ENCODE measurements at regions not wholly inside any gene's neighbourhood (a gene's known extent, or its start where the extent isn't known, plus 50 kb on each side); places are given as distances from the start of the nearest gene placed in this dataset.

DNA sequence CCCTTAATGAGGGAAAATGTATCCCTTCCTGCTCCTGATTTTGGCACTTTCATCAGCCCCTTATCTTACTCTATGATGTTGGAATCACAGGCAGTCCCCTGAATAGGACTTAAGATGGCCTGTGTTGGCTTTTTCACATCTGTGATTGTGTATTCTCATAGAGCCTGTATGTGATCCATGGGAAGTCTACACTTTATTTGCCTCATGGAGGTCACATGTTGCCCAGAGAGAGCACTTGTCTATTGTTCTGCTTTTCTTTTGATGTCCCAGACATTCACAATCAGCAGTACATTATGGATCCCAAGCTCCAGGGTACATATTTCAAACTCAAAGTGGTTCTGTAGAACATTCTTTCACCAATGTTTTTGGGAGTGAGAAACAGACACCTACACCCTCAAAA, 885.2 kb upstream of the ADGRL2 start:
- Histone ChIP-seq H3K27me3 (ENCODE audit: insufficient read depth, low read depth, low read length) (no peaks in the 10 kb centered on the region), H3F3A (ENCODE audit: insufficient read depth, low read length, poor library complexity, severe bottlenecking) (peaks cover 4% of the 10 kb centered on the region), H3K4me2 (ENCODE audit: low read length) (no peak overlapping the region), H3K4me3 (ENCODE audit: low read length) (no peak overlapping the region), H2AFZ (ENCODE audit: low read depth, low read length) (no peak overlapping the region), H4K20me1 (ENCODE audit: insufficient read depth) (no peaks in the 10 kb centered on the region), H3K27ac (ENCODE audit: low read length) (no peak overlapping the region), H3K79me2 (replicated peaks; ENCODE audit: insufficient read depth, low read length) (no peaks in the 10 kb centered on the region), H3K36me3 (ENCODE audit: insufficient read depth, low read length) (no peaks in the 10 kb centered on the region), H3K9me2 (ENCODE audit: insufficient read depth, low read length) (no peaks in the 10 kb centered on the region), H3K9ac (ENCODE audit: low read length) (no peak overlapping the region), H3K9me3 (ENCODE audit: low read length) (no peaks in the 10 kb centered on the region)
- TF ChIP-seq, protein P1, sequence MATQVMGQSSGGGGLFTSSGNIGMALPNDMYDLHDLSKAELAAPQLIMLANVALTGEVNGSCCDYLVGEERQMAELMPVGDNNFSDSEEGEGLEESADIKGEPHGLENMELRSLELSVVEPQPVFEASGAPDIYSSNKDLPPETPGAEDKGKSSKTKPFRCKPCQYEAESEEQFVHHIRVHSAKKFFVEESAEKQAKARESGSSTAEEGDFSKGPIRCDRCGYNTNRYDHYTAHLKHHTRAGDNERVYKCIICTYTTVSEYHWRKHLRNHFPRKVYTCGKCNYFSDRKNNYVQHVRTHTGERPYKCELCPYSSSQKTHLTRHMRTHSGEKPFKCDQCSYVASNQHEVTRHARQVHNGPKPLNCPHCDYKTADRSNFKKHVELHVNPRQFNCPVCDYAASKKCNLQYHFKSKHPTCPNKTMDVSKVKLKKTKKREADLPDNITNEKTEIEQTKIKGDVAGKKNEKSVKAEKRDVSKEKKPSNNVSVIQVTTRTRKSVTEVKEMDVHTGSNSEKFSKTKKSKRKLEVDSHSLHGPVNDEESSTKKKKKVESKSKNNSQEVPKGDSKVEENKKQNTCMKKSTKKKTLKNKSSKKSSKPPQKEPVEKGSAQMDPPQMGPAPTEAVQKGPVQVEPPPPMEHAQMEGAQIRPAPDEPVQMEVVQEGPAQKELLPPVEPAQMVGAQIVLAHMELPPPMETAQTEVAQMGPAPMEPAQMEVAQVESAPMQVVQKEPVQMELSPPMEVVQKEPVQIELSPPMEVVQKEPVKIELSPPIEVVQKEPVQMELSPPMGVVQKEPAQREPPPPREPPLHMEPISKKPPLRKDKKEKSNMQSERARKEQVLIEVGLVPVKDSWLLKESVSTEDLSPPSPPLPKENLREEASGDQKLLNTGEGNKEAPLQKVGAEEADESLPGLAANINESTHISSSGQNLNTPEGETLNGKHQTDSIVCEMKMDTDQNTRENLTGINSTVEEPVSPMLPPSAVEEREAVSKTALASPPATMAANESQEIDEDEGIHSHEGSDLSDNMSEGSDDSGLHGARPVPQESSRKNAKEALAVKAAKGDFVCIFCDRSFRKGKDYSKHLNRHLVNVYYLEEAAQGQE (IDR thresholded peaks at IDR 0.05; ENCODE audit: borderline replicate concordance): no peak
- no peak for TF ChIP-seq TAF1 (IDR thresholded peaks at IDR 0.05; ENCODE audit: low read depth)
- TF ChIP-seq SMC3 (conservative IDR thresholded peaks at IDR 0.05; ENCODE audit: poor library complexity): no peak
- no peak for TF ChIP-seq POLR2AphosphoS5 (IDR thresholded peaks at IDR 0.05)
- no peak for TF ChIP-seq EZH2 (IDR thresholded peaks at IDR 0.05; ENCODE audit: borderline replicate concordance, insufficient read depth, low read length, poor library complexity, severe bottlenecking)
- TF ChIP-seq MXI1 (conservative IDR thresholded peaks at IDR 0.05; ENCODE audit: poor library complexity, severe bottlenecking): no peak
- no peak for TF ChIP-seq EP300 (conservative IDR thresholded peaks at IDR 0.05; ENCODE audit: poor library complexity, severe bottlenecking)
- TF ChIP-seq RAD21 (conservative IDR thresholded peaks at IDR 0.05): no peak
- TF ChIP-seq, protein P2, sequence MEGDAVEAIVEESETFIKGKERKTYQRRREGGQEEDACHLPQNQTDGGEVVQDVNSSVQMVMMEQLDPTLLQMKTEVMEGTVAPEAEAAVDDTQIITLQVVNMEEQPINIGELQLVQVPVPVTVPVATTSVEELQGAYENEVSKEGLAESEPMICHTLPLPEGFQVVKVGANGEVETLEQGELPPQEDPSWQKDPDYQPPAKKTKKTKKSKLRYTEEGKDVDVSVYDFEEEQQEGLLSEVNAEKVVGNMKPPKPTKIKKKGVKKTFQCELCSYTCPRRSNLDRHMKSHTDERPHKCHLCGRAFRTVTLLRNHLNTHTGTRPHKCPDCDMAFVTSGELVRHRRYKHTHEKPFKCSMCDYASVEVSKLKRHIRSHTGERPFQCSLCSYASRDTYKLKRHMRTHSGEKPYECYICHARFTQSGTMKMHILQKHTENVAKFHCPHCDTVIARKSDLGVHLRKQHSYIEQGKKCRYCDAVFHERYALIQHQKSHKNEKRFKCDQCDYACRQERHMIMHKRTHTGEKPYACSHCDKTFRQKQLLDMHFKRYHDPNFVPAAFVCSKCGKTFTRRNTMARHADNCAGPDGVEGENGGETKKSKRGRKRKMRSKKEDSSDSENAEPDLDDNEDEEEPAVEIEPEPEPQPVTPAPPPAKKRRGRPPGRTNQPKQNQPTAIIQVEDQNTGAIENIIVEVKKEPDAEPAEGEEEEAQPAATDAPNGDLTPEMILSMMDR (IDR thresholded peaks at IDR 0.05; ENCODE audit: poor library complexity, severe bottlenecking): no peak

GRCh38 chr1:80910426-80910825, 890.3 kb upstream of the ADGRL2 start:
- H3K4me3 ChIP-seq (ENCODE audit: low read length): no peak overlapping the region
- TF ChIP-seq POLR2AphosphoS5 (IDR thresholded peaks at IDR 0.05) (no peak), RAD21 (conservative IDR thresholded peaks at IDR 0.05) (no peak)
- TF ChIP-seq, protein P1 (IDR thresholded peaks at IDR 0.05; ENCODE audit: borderline replicate concordance): no peak
- peak overlapping the region; percentile 18 for H3K4me2 ChIP-seq (ENCODE audit: low read length)
- no peak overlapping the region for H2AFZ ChIP-seq (ENCODE audit: low read depth, low read length)
- peak overlapping the region; percentile 88 for H3K27ac ChIP-seq (ENCODE audit: low read length)
- peaks cover 3% of the 10 kb centered on the region for H3K9me2 ChIP-seq (ENCODE audit: insufficient read depth, low read length)
- H4K20me1 ChIP-seq (ENCODE audit: insufficient read depth): no peaks in the 10 kb centered on the region
- peaks cover 8% of the 10 kb centered on the region for H3F3A ChIP-seq (ENCODE audit: insufficient read depth, low read length, poor library complexity, severe bottlenecking)
- H3K9me3 ChIP-seq (ENCODE audit: low read length): no peaks in the 10 kb centered on the region
- no peaks in the 10 kb centered on the region for H3K27me3 ChIP-seq (ENCODE audit: insufficient read depth, low read depth, low read length)
- peak overlapping the region; percentile 35 for H3K9ac ChIP-seq (ENCODE audit: low read length)
- H3K79me2 ChIP-seq (replicated peaks; ENCODE audit: insufficient read depth, low read length): no peaks in the 10 kb centered on the region
- H3K36me3 ChIP-seq (ENCODE audit: insufficient read depth, low read length): no peaks in the 10 kb centered on the region

Data from neural cell (in vitro differentiated cells).